Epidermal melanocyte (primary cell): ENCODE measurements at regions not wholly inside any gene's neighbourhood (a gene's known extent, or its start where the extent isn't known, plus 50 kb on each side); places are given as distances from the start of the nearest gene placed in this dataset.

Experiments
- DNase-seq: peaks from one replicate; pipeline ENCODE4 v3.0.0; 2011; ENCODE audit warnings: low spot score; ENCODE audit not compliant: insufficient read length

DNA sequence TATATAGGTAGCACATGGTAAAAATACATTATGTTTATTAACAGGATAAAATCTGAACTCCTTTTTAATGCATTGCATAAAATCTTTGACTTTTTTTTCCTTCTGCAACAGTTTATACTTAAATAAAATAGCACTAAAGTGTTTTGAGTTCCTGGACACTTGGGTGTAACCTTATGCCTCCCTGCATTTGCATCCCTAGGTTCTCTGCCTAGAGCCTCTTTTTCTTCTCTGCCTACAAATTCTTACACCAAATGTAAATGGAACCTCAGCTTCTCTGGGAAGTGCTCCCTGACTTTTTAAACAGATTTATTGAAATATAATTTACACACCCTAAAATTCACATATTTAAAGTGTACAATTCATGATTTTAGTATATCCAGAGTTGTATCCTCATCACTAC lies 1017.6 kb downstream of the CNTNAP5 start:
- DNase-seq = no peak

GRCh38 chr2:125070726-125071505 lies 1045.8 kb downstream of the CNTNAP5 start:
- DNase-seq = no peak

- no peak for DNase-seq
Observed at GRCh38 chr2:125073440-125073839, 1048.4 kb downstream of the CNTNAP5 start.

DNA sequence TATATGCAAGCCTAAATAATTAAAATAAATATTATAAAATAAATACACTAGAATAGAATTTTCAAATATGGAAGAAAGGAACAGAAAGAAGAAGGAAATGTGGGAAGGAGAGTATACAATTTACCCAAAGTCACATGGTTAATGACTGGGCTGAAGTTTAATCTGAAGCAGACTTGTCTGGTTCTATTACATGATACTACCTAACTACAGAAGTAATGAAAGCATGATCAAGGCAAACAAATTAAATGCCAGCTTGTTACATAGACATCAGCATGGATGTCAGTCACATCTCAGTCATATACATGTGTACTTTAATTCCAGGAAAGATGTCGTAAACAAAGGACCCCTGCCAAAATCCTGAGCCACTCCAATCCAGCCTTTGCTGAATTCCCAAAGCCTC lies 1060.8 kb downstream of the CNTNAP5 start:
- DNase-seq = no peak

GRCh38 chr2:125086313-125087184 lies 1061.5 kb downstream of the CNTNAP5 start:
- no peak for DNase-seq

DNA sequence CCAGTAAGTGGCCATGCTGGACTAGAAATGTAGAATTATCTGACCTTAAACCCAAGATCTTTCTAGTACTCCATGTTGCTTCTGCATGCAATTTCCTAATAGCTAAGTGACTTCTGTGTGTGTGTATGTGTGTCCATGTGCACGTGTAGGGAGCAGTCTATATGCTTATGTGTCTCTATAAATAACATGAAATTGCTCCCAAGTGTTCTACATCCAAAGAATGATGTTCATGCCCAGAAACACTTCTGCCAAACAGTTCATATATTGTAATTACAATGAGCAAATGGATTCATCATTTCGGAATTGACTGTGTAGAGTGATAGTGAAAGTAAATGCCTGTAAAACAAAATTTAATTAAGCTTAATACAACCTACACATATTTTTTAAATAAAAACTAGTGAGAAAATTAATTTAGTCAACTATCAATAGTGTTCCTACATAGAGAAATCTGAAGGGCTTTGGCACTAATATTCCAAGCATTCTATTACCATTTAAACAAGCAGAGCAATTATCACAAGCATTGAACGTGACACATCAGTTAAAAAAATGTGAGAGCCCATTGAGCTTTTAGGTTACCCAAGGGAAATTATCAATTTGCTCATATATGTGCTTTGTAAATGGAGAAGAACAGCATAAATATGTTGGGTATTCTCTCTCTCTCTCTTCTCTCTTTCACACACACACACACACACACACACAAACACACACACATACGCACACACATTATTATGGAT lies 1067.4 kb downstream of the CNTNAP5 start:
- no peak for DNase-seq

DNA sequence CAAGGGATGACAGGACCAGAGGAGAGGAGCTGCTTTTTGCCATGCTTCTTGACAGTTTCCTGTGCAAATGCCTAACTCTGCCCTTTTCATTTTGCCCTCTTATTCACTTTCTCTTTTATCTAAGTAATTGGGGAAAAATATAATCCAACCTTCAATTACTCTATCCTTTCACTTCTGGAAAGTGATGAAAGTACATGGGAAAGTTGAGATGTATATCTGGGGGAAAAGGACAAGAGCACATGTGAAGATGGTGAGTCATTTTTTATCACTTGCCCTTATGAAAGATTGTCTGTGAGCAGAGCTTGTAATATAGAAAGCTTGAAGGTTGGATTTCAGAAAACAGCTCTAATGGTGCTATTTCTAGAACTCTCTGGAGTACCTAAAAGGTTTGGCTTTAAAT lies 1070.7 kb downstream of the CNTNAP5 start:
- no peak for DNase-seq

- no peak for DNase-seq
Observed at GRCh38 chr2:125106710-125107109, 1081.6 kb downstream of the CNTNAP5 start.

- DNase-seq = no peak
Observed at GRCh38 chr2:125107446-125107845, 1082.4 kb downstream of the CNTNAP5 start.

DNA sequence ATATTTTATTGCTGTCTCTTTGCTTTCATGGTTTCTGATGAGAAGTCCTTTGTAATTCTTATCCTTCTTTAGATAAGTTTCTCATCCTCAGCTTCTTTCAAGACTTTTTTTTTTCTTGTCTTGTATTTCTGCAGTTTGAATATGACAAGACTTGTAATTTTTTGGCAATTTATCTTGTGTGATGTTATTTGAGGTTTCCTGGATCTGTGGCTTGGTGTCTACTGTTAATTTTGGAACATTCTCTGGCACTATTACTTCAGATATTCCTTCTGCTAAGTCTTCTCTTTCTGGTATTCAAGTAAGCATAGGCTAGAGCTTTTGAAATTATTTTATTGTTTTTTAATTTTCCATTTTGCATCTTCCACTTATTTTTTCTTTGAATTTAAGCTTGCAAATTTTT lies 1083.2 kb downstream of the CNTNAP5 start:
- no peak for DNase-seq

DNA sequence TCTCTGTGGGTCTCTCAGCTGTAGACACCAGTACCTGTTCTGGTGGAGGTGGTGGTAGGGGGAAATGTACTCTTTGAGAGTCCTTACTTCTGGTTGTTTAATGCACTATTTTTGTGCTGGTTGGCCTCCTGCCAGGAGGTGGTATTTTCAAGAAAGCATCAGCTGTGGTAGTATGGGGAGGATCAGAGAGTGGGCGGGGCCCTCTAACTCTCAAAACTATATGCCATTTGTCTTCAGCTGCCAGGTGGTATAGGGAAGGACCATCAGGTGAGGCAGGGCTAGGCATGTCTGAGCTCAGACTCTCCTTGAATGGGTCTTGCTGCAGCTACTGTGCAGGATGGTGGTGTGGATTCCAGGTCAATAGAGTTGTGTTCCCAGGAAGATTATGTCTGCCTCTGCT lies 1100.8 kb downstream of the CNTNAP5 start:
- DNase-seq = no peak

DNA sequence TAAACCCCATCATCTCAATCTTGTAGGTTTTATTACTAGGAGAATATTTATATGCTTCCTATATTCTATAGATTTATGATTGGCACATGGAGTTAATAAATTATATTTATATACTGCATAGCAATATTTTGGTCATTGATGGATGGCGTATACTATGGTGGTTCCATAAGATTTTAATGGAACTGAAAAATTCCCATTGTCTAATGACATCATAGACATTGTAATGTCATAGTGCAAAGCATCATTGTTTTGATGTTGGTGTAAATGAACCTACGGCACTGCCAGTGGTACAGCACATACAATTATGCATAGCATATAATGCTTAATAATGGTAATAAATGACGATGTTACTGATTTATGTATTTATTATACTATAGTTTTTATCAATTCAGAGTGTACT lies 1135.9 kb downstream of the CNTNAP5 start:
- DNase-seq = no peak

GRCh38 chr2:125167152-125167551 lies 1142.1 kb downstream of the CNTNAP5 start:
- DNase-seq = no peak

DNA sequence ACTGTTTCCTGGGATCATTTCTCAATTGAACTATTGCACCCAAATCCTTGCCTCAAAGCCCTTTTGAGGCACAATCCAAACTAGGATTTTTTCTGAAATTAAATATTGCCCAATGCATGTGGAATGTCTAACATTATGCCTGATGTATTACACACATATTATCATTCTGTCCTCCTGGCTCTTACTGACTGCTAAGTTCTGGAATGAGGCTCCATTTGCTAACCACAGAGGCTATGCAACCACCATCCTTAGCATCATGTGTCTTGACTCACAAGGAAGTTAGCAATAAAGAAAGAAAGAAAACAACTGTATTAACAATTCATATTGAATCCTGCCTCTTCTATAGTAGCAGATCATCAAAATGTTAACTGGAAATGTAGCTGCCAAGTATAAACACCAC lies 1142.7 kb downstream of the CNTNAP5 start:
- no peak for DNase-seq

- no peak for DNase-seq
Observed at GRCh38 chr2:125168442-125168841, 1143.4 kb downstream of the CNTNAP5 start.

- DNase-seq = no peak
Observed at GRCh38 chr2:125169022-125169763, 1144.1 kb downstream of the CNTNAP5 start.

DNA sequence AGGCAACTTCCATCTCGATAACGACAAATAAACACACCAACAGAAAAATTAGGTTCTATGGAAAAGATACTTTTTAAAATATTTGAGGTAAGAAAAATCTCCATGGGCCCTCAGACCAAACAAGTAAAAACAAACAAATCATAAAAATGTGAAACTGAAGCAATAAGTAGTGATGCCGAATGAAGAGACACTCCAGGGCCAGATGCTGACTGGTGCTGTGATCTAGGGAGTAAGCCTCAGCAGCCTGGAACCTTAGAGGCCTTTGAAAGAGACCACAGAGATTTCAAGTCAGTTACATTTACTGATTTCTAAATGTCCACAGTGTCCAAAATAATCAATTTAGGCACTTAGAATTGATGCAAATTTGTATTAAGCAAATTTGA lies 1144.7 kb downstream of the CNTNAP5 start:
- DNase-seq = no peak

DNA sequence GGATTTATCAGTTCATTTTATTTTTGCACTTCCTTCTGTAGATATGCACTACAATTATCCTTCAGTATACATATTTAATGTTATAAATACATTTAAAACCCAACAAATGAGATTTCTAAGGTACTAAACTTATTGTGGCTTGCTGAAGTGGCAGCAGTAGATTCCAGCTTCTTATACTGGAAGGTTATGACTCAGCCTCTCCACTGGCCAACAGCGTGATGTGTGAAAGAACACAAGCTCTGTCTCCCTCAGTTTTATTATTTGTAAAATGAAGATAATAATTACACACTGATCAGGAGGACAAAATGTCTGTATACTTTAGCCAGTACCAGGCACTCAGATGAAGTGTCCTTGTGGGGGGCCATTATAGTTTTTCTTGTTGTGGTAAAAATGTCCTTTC lies 1147.1 kb downstream of the CNTNAP5 start:
- DNase-seq = no peak

- DNase-seq = no peak
Observed at GRCh38 chr2:125175415-125175814, 1150.3 kb downstream of the CNTNAP5 start.

GRCh38 chr2:125185691-125186270 lies 1160.7 kb downstream of the CNTNAP5 start:
- DNase-seq = no peak

DNA sequence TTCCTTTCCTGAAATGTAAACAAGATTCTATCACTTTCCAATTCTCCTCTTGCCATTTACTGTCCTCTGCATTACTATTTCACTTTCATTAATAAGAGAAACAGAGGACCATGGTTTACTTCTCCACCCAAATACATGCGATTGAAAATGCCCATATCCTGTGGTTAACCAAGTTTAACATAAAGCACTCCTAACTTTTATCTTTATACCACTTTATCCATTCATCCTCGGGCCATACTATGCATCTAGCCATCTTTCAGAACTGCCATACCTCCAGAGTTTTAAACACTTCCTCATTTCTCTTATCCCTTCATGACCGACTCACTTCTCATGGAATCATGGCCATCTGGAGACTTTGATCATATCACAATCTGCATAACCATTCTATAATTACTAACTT lies 1182.3 kb downstream of the CNTNAP5 start:
- no peak for DNase-seq
